ENCODE measurements at regions not wholly inside any gene's neighbourhood (a gene's known extent, or its start where the extent isn't known, plus 50 kb on each side); places are given as distances from the start of the nearest gene placed in this dataset.
A peak's percentile ranks its signal among the peaks of the same experiment; 100 is the strongest.

- POLR2A ChIA-PET (ENCODE audit: low non-redundant PET): no interaction called here
- peak overlapping the region; percentile 23; the same call in 1 of the 2 replicates for H3K27ac ChIP-seq
- CTCF ChIA-PET: no interaction called here
- TF ChIP-seq CTCF (conservative IDR thresholded peaks at IDR 0.05; ENCODE audit: low read depth): no peak
- no peak for DNase-seq (ENCODE audit: low spot score)
Observed at GRCh38 chr3:66110840-66111239, 72.1 kb upstream of the MAGI1 start.

GRCh38 chr3:66107855-66108254 is 69.1 kb upstream of the MAGI1 start:
- DNase-seq (ENCODE audit: low spot score): no peak
- POLR2A ChIA-PET (ENCODE audit: low non-redundant PET): no interaction called here
- CTCF ChIA-PET: no interaction called here
- no peak for TF ChIP-seq CTCF (conservative IDR thresholded peaks at IDR 0.05; ENCODE audit: low read depth)
- H3K27ac ChIP-seq: peak overlapping the region; percentile 10; the same call in 1 of the 2 replicates

GRCh38 chr3:66106788-66107187 is 68.1 kb upstream of the MAGI1 start:
- POLR2A ChIA-PET (ENCODE audit: low non-redundant PET): no interaction called here
- H3K27ac ChIP-seq: no peak overlapping the region
- no peak for TF ChIP-seq CTCF (conservative IDR thresholded peaks at IDR 0.05; ENCODE audit: low read depth)
- no peak for DNase-seq (ENCODE audit: low spot score)
- CTCF ChIA-PET: no interaction called here

- no peak for TF ChIP-seq CTCF (conservative IDR thresholded peaks at IDR 0.05; ENCODE audit: low read depth)
- CTCF ChIA-PET: no interaction called here
- DNase-seq (ENCODE audit: low spot score): no peak
- H3K27ac ChIP-seq: no peak overlapping the region
- POLR2A ChIA-PET (ENCODE audit: low non-redundant PET): no interaction called here
Observed at GRCh38 chr3:66104535-66104934, 65.8 kb upstream of the MAGI1 start.

- no peak overlapping the region for H3K27ac ChIP-seq
- no peak for DNase-seq (ENCODE audit: low spot score)
- CTCF ChIA-PET: no interaction called here
- no peak for TF ChIP-seq CTCF (conservative IDR thresholded peaks at IDR 0.05; ENCODE audit: low read depth)
- POLR2A ChIA-PET (ENCODE audit: low non-redundant PET): no interaction called here
Observed at GRCh38 chr3:66103729-66104128, 65.0 kb upstream of the MAGI1 start.

GRCh38 chr3:66101901-66102300 is 63.2 kb upstream of the MAGI1 start:
- ChIA-PET CTCF (no interaction called here), POLR2A (ENCODE audit: low non-redundant PET) (no interaction called here)
- no peak overlapping the region for H3K27ac ChIP-seq
- no peak for DNase-seq (ENCODE audit: low spot score)
- TF ChIP-seq CTCF (conservative IDR thresholded peaks at IDR 0.05; ENCODE audit: low read depth): no peak

- ChIA-PET CTCF (interaction anchor here (0.5 kb wide), 1 partner anchor 1441 kb away, joined by 3 read pairs; no protein-coding TSS in a partner anchor), POLR2A (ENCODE audit: low non-redundant PET) (no interaction called here)
- no peak for TF ChIP-seq CTCF (conservative IDR thresholded peaks at IDR 0.05; ENCODE audit: low read depth)
Observed at GRCh38 chr3:66099541-66100065, 60.9 kb upstream of the MAGI1 start.

More at GRCh38 chr3:66099541-66100065, 60.9 kb upstream of the MAGI1 start:
- no peak overlapping the region for H3K27ac ChIP-seq
- DNase-seq (ENCODE audit: low spot score): no peak
